Lower lobe of right lung (tissue), 2 donors: ENCODE measurements at regions not wholly inside any gene's neighbourhood (a gene's known extent, or its start where the extent isn't known, plus 50 kb on each side); places are given as distances from the start of the nearest gene placed in this dataset.

Experiments used
- ATAC-seq, 2 donors: fragments of 200-7000 bp; cut with Tn5 transposase; one replicate each; pipeline ENCODE4 v1.9.1; 2020 to 2022; ENCODE audit warnings: mild to moderate bottlenecking in 2 of 2, moderate library complexity in 2 of 2
- DNase-seq: peaks from one replicate; pipeline ENCODE4 v3.0.0-alpha.2; 2020
- H3K27ac ChIP-seq: fragments of 200-600 bp; one replicate; pipeline ENCODE4 v1.8.0; 2022
- H3K27me3 ChIP-seq: fragments of 200-600 bp; one replicate; pipeline ENCODE4 v1.8.0; 2022; ENCODE audit warnings: low read depth
- H3K36me3 ChIP-seq: fragments of 200-600 bp; one replicate; pipeline ENCODE4 v1.8.0; 2022; ENCODE audit warnings: mild to moderate bottlenecking
- H3K4me1 ChIP-seq: fragments of 200-600 bp; one replicate; pipeline ENCODE4 v1.8.0; 2022
- H3K4me3 ChIP-seq: fragments of 200-600 bp; one replicate; pipeline ENCODE4 v1.8.0; 2022; ENCODE audit warnings: mild to moderate bottlenecking
- H3K9me3 ChIP-seq: fragments of 200-600 bp; one replicate; pipeline ENCODE4 v1.8.0; 2022
- CTCF ChIP-seq: fragments of 200-600 bp; IDR thresholded peaks from one replicate; pipeline ENCODE4 v1.8.0; 2022; ENCODE audit warnings: antibody characterized with exemption, mild to moderate bottlenecking
- intact Hi-C: fragments of 100-400 bp; cut with DNase I; formaldehyde crosslinking; loops from one replicate; pipeline ENCODE4 v1.11.0; 2022
- donor health status: DM: no; HTN: yes; CAD: no; lungs with severe emphysema.

- no peak overlapping the region for H3K27ac ChIP-seq
- intact Hi-C loops, result no loop called here
- H3K9me3 ChIP-seq, result no peaks in the 10 kb centered on the region
- H3K27me3 ChIP-seq, result no peaks in the 10 kb centered on the region
- DNase-seq, result no peak
- no peak for TF ChIP-seq CTCF
- H3K4me3 ChIP-seq, result no peak overlapping the region
- no peaks in the 10 kb centered on the region for H3K36me3 ChIP-seq
- no peak for ATAC-seq
- H3K4me1 ChIP-seq, result no peaks in the 10 kb centered on the region
Measured at GRCh38 chr10:111833251-111833650, 350.3 kb downstream of the GPAM start.

GRCh38 chr10:111835574-111835973, 348.0 kb downstream of the GPAM start:
- Histone ChIP-seq H3K27me3 (no peaks in the 10 kb centered on the region), H3K27ac (no peak overlapping the region), H3K9me3 (no peaks in the 10 kb centered on the region), H3K4me3 (no peak overlapping the region), H3K36me3 (no peaks in the 10 kb centered on the region), H3K4me1 (no peaks in the 10 kb centered on the region)
- DNase-seq, result no peak
- TF ChIP-seq CTCF, result no peak
- intact Hi-C loops, result no loop called here
- no peak for ATAC-seq

- H3K27ac ChIP-seq, result no peak overlapping the region
- H3K4me1 ChIP-seq, result no peaks in the 10 kb centered on the region
- no peak overlapping the region for H3K4me3 ChIP-seq
- no peak for ATAC-seq
- no peak for TF ChIP-seq CTCF
- H3K36me3 ChIP-seq, result no peaks in the 10 kb centered on the region
- H3K27me3 ChIP-seq, result no peaks in the 10 kb centered on the region
- no peaks in the 10 kb centered on the region for H3K9me3 ChIP-seq
- intact Hi-C loops, result no loop called here
- DNase-seq, result no peak
Measured at GRCh38 chr10:111836064-111836463, 347.5 kb downstream of the GPAM start.

- Histone ChIP-seq H3K4me1 (no peaks in the 10 kb centered on the region), H3K36me3 (no peaks in the 10 kb centered on the region), H3K27me3 (no peaks in the 10 kb centered on the region), H3K27ac (no peak overlapping the region), H3K9me3 (no peaks in the 10 kb centered on the region), H3K4me3 (no peak overlapping the region)
- DNase-seq (no peak), ATAC-seq (no peak)
- TF ChIP-seq CTCF, result no peak
- intact Hi-C loops, result no loop called here
Measured at GRCh38 chr10:111836571-111836970, 347.0 kb downstream of the GPAM start.

- ATAC-seq (no peak), DNase-seq (no peak)
- Histone ChIP-seq H3K27ac (no peak overlapping the region), H3K4me1 (no peaks in the 10 kb centered on the region), H3K9me3 (no peaks in the 10 kb centered on the region), H3K36me3 (no peaks in the 10 kb centered on the region), H3K4me3 (no peak overlapping the region), H3K27me3 (no peaks in the 10 kb centered on the region)
- intact Hi-C loops, result no loop called here
- no peak for TF ChIP-seq CTCF
Measured at GRCh38 chr10:111837086-111837485, 346.5 kb downstream of the GPAM start.

GRCh38 chr10:111837985-111838384, 345.6 kb downstream of the GPAM start:
- ATAC-seq, result no peak
- Histone ChIP-seq H3K9me3 (no peaks in the 10 kb centered on the region), H3K36me3 (no peaks in the 10 kb centered on the region), H3K27me3 (no peaks in the 10 kb centered on the region), H3K4me1 (no peaks in the 10 kb centered on the region), H3K27ac (no peak overlapping the region), H3K4me3 (no peak overlapping the region)
- no peak for TF ChIP-seq CTCF
- intact Hi-C loops, result no loop called here
- no peak for DNase-seq
